Calu3 (cell line): ENCODE measurements at regions not wholly inside any gene's neighbourhood (a gene's known extent, or its start where the extent isn't known, plus 50 kb on each side); places are given as distances from the start of the nearest gene placed in this dataset.

Source experiments
- BruUV-seq: library from RNA; stranded (reverse); fragments of 400-500 nt; replicated peaks from 2 replicates; lab custom pipeline; 2021; lab: Mats Ljungman, UMichigan
- CTCF ChIA-PET: fragments of 300-600 bp; sonication (Branson Sonifier 250); formaldehyde crosslinking; loops from one replicate; lab custom pipeline; 2022; ENCODE audit warnings: antibody characterized with exemption; lab: Charles Lee
- DNase-seq: peaks from one replicate; pipeline ENCODE4 v3.0.0; 2022
- H3K27ac Mint-ChIP-seq: one replicate; pipeline ENCODE4 v1.8.0; 2022; ENCODE audit warnings: mixed read lengths; ENCODE audit not compliant: unreplicated experiment
- H3K27me3 Mint-ChIP-seq: one replicate; pipeline ENCODE4 v1.8.0; 2022; ENCODE audit warnings: mixed read lengths; ENCODE audit not compliant: unreplicated experiment
- H3K36me3 Mint-ChIP-seq: one replicate; pipeline ENCODE4 v1.8.0; 2022; ENCODE audit warnings: mild to moderate bottlenecking, moderate library complexity, mixed read lengths; ENCODE audit not compliant: insufficient read depth, unreplicated experiment
- H3K4me1 Mint-ChIP-seq: one replicate; pipeline ENCODE4 v1.8.0; 2022; ENCODE audit warnings: mild to moderate bottlenecking, low read depth, mixed read lengths; ENCODE audit not compliant: unreplicated experiment
- H3K4me3 Mint-ChIP-seq: one replicate; pipeline ENCODE4 v1.8.0; 2022; ENCODE audit warnings: mild to moderate bottlenecking, low read depth, moderate library complexity, mixed read lengths; ENCODE audit not compliant: unreplicated experiment
- H3K9me3 Mint-ChIP-seq: one replicate; pipeline ENCODE4 v1.8.0; 2022; ENCODE audit warnings: low read depth, mixed read lengths; ENCODE audit not compliant: unreplicated experiment
- intact Hi-C: fragments of 100-400 bp; cut with micrococcal nuclease; formaldehyde crosslinking; loops from one replicate; pipeline ENCODE4 v1.10.0; 2022; ENCODE audit not compliant: unreplicated experiment
- TF ChIP-seq, protein P1 (sequence below): fragments of 200-600 bp; IDR thresholded peaks from one replicate; pipeline ENCODE4 v1.8.0; 2022; ENCODE audit warnings: antibody characterized with exemption; ENCODE audit not compliant: unreplicated experiment

DNA sequence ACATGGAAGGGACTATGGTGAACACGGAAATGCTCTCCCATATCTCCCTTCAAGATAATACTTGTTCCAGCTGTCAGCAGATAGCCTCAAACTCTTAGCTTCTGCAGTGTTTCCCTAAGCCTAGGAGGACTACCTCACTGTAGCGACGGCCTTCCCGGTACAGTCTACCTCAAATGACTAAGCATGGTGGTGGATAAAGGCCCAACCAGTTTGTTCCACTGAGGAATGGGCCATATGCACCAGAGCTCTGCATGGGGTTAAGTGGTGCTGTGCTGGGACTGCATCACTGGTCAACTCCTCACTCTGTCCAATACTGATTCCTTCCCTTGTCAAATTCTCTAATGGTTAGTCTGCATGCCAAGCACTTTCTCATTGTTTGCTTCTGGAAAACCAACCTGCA is 119.6 kb upstream of the GNPDA2 start:
- TF ChIP-seq, protein P1, sequence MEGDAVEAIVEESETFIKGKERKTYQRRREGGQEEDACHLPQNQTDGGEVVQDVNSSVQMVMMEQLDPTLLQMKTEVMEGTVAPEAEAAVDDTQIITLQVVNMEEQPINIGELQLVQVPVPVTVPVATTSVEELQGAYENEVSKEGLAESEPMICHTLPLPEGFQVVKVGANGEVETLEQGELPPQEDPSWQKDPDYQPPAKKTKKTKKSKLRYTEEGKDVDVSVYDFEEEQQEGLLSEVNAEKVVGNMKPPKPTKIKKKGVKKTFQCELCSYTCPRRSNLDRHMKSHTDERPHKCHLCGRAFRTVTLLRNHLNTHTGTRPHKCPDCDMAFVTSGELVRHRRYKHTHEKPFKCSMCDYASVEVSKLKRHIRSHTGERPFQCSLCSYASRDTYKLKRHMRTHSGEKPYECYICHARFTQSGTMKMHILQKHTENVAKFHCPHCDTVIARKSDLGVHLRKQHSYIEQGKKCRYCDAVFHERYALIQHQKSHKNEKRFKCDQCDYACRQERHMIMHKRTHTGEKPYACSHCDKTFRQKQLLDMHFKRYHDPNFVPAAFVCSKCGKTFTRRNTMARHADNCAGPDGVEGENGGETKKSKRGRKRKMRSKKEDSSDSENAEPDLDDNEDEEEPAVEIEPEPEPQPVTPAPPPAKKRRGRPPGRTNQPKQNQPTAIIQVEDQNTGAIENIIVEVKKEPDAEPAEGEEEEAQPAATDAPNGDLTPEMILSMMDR: no peak
- no TSS peak for BruUV-seq
- peaks cover 5% of the 10 kb centered on the region for H3K9me3 Mint-ChIP-seq
- no peaks in the 10 kb centered on the region for H3K36me3 Mint-ChIP-seq
- CTCF ChIA-PET: no interaction called here
- H3K27me3 Mint-ChIP-seq: no peaks in the 10 kb centered on the region
- H3K27ac Mint-ChIP-seq: no peak overlapping the region
- intact Hi-C loops: no loop called here
- no peaks in the 10 kb centered on the region for H3K4me1 Mint-ChIP-seq
- no peak overlapping the region for H3K4me3 Mint-ChIP-seq
- no peak for DNase-seq

- Mint-ChIP-seq H3K4me3 (no peak overlapping the region), H3K27ac (no peak overlapping the region), H3K27me3 (no peaks in the 10 kb centered on the region), H3K4me1 (no peaks in the 10 kb centered on the region), H3K36me3 (no peaks in the 10 kb centered on the region), H3K9me3 (peaks cover 5% of the 10 kb centered on the region)
- no peak for DNase-seq
- TF ChIP-seq, protein P1: no peak
- intact Hi-C loops: no loop called here
- no TSS peak for BruUV-seq
- CTCF ChIA-PET: no interaction called here
Measured at GRCh38 chr4:44845309-44845708, 119.0 kb upstream of the GNPDA2 start.

DNA sequence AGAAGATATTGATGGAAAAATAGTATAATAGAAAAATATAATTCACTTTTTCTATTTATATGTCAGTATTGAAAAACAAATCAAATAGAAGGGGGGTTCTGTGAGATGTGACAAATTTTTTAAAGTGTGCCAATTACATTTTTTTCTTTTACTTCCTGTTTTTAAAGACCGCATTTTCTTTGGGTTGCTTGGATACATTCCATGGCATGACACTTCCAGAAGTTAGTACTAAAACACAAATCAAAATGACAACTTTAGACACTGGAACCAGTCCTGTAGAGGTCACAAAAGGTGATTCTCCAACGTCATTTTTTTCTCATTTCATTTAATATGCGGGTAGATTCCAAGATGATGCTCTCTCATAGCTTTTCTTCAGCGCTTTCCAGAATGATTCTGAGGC is 116.2 kb upstream of the GNPDA2 start:
- Mint-ChIP-seq H3K36me3 (no peaks in the 10 kb centered on the region), H3K9me3 (no peaks in the 10 kb centered on the region), H3K4me3 (no peak overlapping the region), H3K4me1 (no peaks in the 10 kb centered on the region), H3K27me3 (no peaks in the 10 kb centered on the region), H3K27ac (no peak overlapping the region)
- TF ChIP-seq, protein P1: no peak
- CTCF ChIA-PET: no interaction called here
- no peak for DNase-seq
- BruUV-seq: no TSS peak
- intact Hi-C loops: no loop called here

- TF ChIP-seq, protein P1: no peak
- H3K27me3 Mint-ChIP-seq: no peaks in the 10 kb centered on the region
Measured at GRCh38 chr4:44817930-44818329, 91.6 kb upstream of the GNPDA2 start.

DNA sequence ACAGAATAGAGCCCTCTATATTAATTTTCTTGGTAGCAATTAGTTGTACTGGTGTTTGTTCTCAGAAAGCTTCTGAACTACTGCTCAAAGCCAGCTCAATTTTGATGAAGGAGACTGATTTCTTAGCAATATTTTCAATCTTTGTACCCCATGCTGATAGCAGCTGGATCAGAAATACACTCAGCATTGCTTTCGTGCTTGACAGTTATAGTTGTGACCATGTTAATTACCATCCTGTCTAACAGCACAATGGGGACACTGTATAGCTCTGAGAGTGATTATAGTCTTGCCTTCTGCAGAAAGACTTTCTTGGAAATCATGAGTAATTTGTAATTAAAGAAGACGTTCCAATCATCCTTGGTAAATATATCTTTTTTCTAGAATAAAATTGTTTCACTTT is 79.7 kb upstream of the GNPDA2 start:
- H3K27ac Mint-ChIP-seq: no peak overlapping the region
- TF ChIP-seq, protein P1: no peak
- H3K4me3 Mint-ChIP-seq: no peak overlapping the region
- intact Hi-C loops: no loop called here
- peaks cover 3% of the 10 kb centered on the region for H3K9me3 Mint-ChIP-seq
- no peaks in the 10 kb centered on the region for H3K36me3 Mint-ChIP-seq
- BruUV-seq: no TSS peak
- CTCF ChIA-PET: no interaction called here
- no peaks in the 10 kb centered on the region for H3K4me1 Mint-ChIP-seq
- no peak for DNase-seq
- H3K27me3 Mint-ChIP-seq: no peaks in the 10 kb centered on the region

More at GRCh38 chr4:44817930-44818329, 91.6 kb upstream of the GNPDA2 start:
- intact Hi-C loops: no loop called here
- H3K9me3 Mint-ChIP-seq: no peaks in the 10 kb centered on the region
- DNase-seq: no peak
- CTCF ChIA-PET: no interaction called here
- H3K4me1 Mint-ChIP-seq: no peaks in the 10 kb centered on the region
- no peaks in the 10 kb centered on the region for H3K36me3 Mint-ChIP-seq
- no peak overlapping the region for H3K27ac Mint-ChIP-seq
- no peak overlapping the region for H3K4me3 Mint-ChIP-seq
- no TSS peak for BruUV-seq
